HCEC 1CT (cell line): ENCODE measurements at regions not wholly inside any gene's neighbourhood (a gene's known extent, or its start where the extent isn't known, plus 50 kb on each side); places are given as distances from the start of the nearest gene placed in this dataset.
"Not testable (repeated sequence)": the region's sequence is repeated elsewhere in the genome, so short reads cannot be mapped to it uniquely, and the experiment has no call there.

Experiments used
- DNase-seq: peaks from one replicate; pipeline ENCODE4 v3.0.0-alpha.2; 2017

- DNase-seq, result no peak
These were observed 129.6 kb downstream of the VPREB1 start for GRCh38 chr22:22374163-22374562.

- DNase-seq, result no peak
These were observed 130.0 kb downstream of the VPREB1 start for GRCh38 chr22:22374579-22374978.

GRCh38 chr22:22375576-22376351, 131.2 kb downstream of the VPREB1 start:
- DNase-seq, result no peak

GRCh38 chr22:22376352-22376706, 131.7 kb downstream of the VPREB1 start:
- DNase-seq, result no peak

GRCh38 chr22:22376884-22377283, 131.7 kb downstream of the ZNF280B start:
- DNase-seq, result not testable (repeated sequence)

DNA sequence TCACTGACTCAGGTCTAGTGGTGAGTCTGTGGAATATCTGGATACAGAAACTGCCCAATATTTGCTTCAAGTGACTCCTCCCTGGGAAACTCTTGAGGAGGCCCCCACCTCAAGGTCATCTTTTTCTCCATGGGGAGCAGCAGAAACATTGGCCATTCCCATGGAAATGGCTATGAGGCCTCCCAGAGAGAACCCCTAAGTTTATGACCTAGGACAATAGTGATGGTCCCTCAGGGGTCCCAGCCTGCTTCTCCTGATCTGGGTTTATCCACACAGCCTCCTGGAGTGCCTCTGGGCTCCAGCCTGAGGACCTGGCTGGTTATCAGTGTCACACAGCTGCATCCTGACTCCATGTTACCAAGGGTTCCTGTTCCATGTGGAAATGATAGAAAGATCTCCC, 131.2 kb downstream of the ZNF280B start:
- DNase-seq, result no peak

DNA sequence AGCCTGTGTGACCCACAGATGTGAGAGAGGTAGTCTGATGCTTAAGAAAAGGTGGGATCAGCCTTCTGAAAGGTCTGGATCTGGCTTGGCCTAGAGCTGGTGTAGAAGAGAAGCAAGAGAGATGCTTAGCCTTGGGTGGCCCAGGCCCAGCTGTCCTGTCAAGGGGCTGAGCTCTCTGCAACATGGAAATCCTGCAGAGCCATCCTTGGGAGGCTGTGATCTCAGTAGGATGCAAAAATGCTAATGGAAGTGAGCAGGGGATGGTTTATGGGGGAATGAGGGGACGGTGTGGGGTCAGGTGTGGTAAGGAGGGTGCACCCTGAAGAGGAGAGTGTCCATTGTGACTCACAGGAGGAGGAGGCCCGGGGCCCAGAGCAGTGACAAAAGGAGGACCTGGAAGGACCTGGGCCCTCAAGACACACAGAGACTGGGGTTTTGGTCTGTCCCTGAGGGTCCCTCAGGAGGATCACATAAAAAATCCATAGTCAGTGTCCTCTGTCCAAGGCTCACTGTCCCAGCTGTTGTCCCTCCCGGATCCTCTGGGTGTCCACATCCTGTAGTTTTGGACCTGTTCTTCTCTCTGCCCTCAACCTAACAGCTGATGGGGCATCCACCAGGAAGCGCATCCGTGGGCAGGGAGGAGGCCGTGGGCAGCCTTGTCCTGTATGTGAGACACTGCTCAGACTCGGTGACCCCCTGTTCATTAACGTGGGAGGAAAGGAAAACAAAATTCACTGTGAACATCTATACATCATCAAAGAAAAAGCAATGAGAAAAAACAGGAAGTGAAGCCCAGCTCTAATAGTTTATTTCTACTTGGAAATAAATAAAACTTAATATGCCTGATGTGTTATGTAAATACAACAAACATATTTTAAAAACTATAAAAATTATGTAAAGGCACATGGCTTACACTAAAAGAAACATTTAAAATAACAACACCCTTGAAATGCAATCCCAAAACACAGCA, 129.8 kb downstream of the ZNF280B start:
- DNase-seq, result no peak

GRCh38 chr22:22380098-22381030, 128.2 kb downstream of the ZNF280B start:
- DNase-seq, result no peak

- not testable (repeated sequence) for DNase-seq
These were observed 127.2 kb downstream of the ZNF280B start for GRCh38 chr22:22381292-22381691.

GRCh38 chr22:22384267-22384666, 124.3 kb downstream of the ZNF280B start:
- no peak for DNase-seq

DNA sequence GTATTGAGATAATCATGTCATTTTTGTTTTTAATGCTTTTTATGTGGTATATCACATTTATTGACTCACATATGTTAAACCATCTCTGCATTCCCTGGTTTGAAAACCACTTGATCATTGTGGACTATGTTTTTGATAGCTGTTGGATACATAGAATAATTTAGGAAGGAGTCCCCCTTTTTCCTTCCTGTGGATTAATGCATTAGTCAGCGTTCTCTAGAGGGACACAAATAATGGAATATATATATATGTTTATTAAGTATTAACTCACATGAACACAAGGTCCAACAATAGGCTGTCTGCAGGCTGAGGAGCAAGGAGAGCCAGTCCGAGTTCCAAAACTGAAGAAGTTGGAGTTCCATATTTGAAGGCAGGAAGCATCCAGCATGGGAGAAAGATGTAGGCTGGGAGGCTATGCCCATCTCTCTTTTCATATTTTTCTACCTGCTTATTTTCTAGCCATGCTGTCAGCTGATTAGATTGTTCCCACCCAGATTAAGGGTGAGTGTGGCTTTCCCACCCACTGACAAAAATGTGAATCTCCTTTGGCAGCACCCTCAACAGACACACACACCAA, 123.8 kb downstream of the ZNF280B start:
- DNase-seq, result no peak

DNA sequence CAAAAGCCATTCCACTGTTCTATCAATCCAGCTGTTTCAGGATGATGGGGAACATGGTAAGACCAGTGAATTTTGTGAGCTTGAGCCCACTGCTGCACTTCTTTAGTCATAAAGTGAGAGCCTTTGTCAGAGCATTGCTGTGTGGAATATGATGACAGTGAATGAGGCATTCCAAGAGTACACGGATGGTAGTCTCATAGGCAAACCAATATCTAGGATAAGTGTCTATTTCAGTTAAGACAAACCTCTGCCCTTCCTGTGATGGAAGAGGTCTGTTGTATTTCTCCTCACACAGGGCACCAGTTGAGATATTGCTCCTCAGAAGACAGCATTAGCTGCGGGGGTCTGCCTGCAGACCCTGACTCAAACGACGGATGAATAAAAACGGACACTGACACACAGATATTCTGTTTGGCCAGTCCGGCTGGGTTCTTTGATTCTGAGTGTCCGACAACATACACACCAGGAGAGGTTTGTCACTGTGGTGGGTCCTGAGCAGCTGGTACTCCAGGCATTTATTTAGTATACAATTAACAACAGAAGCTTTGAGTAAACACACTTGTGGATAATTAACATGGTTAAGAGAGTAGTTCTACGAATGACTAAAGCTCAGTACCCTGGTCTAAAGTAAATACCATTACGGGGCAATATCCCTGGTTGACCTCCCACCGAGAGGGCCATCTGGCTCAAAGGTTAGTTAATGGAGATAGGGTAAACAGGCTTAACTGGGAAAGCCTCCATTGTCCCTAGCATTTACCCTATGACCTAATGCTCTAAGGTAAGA, 121.7 kb downstream of the ZNF280B start:
- DNase-seq, result no peak

DNA sequence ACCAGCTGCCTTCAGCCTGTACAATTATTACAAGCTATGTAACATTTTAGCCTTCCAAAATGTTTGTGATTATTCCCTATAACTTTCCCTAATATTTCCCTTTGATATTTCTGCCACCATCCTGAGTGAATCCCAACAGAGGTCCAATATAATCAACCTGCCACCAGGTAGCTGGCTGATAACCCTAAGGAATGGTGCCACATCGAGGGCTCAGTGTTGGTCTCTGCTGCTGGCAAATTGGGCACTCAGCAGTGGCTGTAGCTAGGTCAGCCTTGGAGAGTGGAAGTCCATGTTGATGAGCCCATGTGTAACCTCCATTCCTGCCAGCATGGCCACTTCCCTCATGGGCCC, 121.2 kb downstream of the ZNF280B start:
- no peak for DNase-seq

DNA sequence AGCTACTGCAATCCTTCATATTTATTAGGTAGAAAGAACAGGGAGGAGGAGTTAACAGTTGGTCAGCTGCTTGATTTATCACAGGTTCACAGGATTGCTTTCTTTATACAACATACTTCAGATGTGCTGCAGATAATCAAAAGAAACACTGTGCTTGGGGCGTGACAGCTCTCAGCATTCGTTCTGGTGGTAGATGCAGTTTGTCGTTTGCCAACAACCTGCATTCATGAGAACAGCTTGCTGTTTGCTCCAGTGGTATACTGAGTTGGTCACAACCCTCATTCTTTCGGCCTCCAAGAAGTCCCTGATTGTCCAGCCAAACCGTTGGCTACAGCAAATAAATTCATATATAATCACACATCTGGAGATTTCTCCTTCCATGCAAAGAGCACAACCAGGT, 120.5 kb downstream of the ZNF280B start:
- no peak for DNase-seq

- no peak for DNase-seq
These were observed 120.0 kb downstream of the ZNF280B start for GRCh38 chr22:22388494-22388893.

DNA sequence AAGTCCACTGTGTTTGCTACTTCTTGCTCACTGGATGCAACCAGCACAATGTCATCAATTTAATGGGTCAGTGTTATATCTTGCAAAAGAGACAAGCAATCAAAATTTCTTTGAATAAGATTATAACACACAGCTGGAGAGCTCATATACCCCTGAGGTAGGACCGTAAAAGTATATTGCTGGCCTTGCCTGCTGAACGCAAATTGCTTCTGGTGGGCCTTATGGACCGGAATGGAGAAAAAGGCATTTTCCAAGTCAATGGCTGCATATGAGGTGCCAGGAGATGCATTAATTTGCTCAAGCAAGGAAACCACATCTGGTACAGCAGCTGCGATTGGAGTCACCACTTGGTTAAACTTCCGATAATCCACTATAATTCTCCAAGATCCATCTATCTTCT, 119.1 kb downstream of the ZNF280B start:
- no peak for DNase-seq

GRCh38 chr22:22390989-22391388, 117.6 kb downstream of the ZNF280B start:
- no peak for DNase-seq

DNA sequence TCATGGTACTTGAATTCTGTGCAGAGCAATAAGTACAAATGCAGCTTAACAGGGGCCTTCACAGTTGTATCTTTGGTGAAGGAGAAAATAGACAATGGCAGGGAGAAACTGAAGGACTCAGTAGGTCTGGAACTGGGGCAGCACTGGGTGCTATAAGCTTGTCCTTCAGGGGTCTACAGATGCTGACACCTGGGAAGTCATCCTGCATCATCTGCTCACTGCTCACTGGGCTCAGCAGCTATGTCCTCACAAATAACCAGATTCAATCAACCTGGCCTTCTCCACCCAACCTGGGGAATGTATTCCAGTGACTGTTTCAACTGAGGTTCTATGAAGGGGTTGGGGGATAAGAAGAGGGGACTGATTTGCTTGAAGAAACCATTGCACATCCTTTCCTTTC, 117.0 kb downstream of the ZNF280B start:
- no peak for DNase-seq

GRCh38 chr22:22392131-22392530, 116.4 kb downstream of the ZNF280B start:
- DNase-seq, result no peak

- DNase-seq, result no peak
These were observed 114.0 kb downstream of the ZNF280B start for GRCh38 chr22:22394591-22394990.

DNA sequence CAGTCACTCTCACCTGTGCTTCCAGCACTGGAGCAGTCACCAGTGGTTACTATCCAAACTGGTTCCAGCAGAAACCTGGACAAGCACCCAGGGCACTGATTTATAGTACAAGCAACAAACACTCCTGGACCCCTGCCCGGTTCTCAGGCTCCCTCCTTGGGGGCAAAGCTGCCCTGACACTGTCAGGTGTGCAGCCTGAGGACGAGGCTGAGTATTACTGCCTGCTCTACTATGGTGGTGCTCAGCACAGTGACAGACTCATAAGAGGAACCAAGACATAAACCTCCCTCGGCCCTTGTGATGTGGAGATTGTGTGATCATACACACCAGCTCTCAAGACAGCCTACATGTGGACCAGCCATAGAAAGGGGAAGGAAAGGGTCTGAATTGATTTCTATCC, 113.3 kb downstream of the ZNF280B start:
- DNase-seq, result no peak
